ENCODE measurements at regions not wholly inside any gene's neighbourhood (a gene's known extent, or its start where the extent isn't known, plus 50 kb on each side); places are given as distances from the start of the nearest gene placed in this dataset.

- TF ChIP-seq ZBTB8A (tag by site-specific recombination; IDR thresholded peaks at IDR 0.05) (no peak), CTCF (tag by site-specific recombination; IDR thresholded peaks at IDR 0.05) (no peak), ZNF324 (tag by site-specific recombination; IDR thresholded peaks at IDR 0.05) (no peak), HOXA7 (CRISPR knock-in tag; IDR thresholded peaks at IDR 0.05; ENCODE audit: borderline replicate concordance) (no peak), PRDM10 (tag by site-specific recombination; IDR thresholded peaks at IDR 0.05) (no peak), TCF7L2 (IDR thresholded peaks at IDR 0.05; ENCODE audit: borderline replicate concordance, low read depth, low read length) (no peak), ZNF629 (tag by site-specific recombination; IDR thresholded peaks at IDR 0.05) (no peak), ZNF112 (tag by site-specific recombination; IDR thresholded peaks at IDR 0.05) (no peak), ZNF155 (tag by site-specific recombination; IDR thresholded peaks at IDR 0.05) (no peak), ZSCAN5A (tag by site-specific recombination; IDR thresholded peaks at IDR 0.05) (no peak), ZNF274 (IDR thresholded peaks at IDR 0.05; ENCODE audit: low read length) (no peak), ZNF274 (tag by site-specific recombination; IDR thresholded peaks at IDR 0.05; ENCODE audit: borderline replicate concordance) (no peak)
- TF ChIP-seq, protein P1, sequence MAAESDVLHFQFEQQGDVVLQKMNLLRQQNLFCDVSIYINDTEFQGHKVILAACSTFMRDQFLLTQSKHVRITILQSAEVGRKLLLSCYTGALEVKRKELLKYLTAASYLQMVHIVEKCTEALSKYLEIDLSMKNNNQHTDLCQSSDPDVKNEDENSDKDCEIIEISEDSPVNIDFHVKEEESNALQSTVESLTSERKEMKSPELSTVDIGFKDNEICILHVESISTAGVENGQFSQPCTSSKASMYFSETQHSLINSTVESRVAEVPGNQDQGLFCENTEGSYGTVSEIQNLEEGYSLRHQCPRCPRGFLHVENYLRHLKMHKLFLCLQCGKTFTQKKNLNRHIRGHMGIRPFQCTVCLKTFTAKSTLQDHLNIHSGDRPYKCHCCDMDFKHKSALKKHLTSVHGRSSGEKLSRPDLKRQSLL (tag by site-specific recombination; IDR thresholded peaks at IDR 0.05), result no peak
- TF ChIP-seq, protein P2, sequence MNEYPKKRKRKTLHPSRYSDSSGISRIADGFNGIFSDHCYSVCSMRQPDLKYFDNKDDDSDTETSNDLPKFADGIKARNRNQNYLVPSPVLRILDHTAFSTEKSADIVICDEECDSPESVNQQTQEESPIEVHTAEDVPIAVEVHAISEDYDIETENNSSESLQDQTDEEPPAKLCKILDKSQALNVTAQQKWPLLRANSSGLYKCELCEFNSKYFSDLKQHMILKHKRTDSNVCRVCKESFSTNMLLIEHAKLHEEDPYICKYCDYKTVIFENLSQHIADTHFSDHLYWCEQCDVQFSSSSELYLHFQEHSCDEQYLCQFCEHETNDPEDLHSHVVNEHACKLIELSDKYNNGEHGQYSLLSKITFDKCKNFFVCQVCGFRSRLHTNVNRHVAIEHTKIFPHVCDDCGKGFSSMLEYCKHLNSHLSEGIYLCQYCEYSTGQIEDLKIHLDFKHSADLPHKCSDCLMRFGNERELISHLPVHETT (tag by site-specific recombination; IDR thresholded peaks at IDR 0.05), result no peak
- TF ChIP-seq, protein P3, sequence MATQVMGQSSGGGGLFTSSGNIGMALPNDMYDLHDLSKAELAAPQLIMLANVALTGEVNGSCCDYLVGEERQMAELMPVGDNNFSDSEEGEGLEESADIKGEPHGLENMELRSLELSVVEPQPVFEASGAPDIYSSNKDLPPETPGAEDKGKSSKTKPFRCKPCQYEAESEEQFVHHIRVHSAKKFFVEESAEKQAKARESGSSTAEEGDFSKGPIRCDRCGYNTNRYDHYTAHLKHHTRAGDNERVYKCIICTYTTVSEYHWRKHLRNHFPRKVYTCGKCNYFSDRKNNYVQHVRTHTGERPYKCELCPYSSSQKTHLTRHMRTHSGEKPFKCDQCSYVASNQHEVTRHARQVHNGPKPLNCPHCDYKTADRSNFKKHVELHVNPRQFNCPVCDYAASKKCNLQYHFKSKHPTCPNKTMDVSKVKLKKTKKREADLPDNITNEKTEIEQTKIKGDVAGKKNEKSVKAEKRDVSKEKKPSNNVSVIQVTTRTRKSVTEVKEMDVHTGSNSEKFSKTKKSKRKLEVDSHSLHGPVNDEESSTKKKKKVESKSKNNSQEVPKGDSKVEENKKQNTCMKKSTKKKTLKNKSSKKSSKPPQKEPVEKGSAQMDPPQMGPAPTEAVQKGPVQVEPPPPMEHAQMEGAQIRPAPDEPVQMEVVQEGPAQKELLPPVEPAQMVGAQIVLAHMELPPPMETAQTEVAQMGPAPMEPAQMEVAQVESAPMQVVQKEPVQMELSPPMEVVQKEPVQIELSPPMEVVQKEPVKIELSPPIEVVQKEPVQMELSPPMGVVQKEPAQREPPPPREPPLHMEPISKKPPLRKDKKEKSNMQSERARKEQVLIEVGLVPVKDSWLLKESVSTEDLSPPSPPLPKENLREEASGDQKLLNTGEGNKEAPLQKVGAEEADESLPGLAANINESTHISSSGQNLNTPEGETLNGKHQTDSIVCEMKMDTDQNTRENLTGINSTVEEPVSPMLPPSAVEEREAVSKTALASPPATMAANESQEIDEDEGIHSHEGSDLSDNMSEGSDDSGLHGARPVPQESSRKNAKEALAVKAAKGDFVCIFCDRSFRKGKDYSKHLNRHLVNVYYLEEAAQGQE (tag by site-specific recombination; IDR thresholded peaks at IDR 0.05), result no peak
These were observed 603.8 kb downstream of the IQCM start for GRCh38 chr4:149211876-149212275.
